ENCODE measurements at regions not wholly inside any gene's neighbourhood (a gene's known extent, or its start where the extent isn't known, plus 50 kb on each side); places are given as distances from the start of the nearest gene placed in this dataset.

DNA sequence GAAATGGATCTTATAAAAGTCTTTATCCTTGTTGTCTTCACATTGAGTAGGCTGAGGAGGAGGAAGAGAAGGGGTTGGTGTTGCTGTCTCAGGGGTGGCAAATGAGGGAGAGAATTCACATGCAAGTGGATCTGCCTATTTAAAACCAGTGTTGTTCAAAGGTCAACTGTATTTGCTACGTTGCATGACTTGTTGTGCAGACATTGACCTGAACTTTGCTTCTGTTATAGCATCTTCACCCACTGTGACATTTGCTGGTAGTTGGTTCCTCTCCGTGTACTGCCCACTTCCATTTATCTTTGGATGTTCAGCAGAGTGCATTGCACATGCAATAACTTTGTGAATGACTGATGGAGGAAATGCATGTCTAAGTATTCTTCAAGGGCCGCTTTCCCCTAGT is 228.6 kb upstream of the DPP10 start:
- Histone ChIP-seq H4K20me1 (ENCODE audit: insufficient read depth, low read length) (no peaks in the 10 kb centered on the region), H2AFZ (ENCODE audit: low read depth, low read length) (no peak overlapping the region), H3K79me2 (ENCODE audit: low read length) (no peaks in the 10 kb centered on the region), H3K9me3 (ENCODE audit: insufficient read depth, low read length) (no peaks in the 10 kb centered on the region), H3K27ac (ENCODE audit: low read length) (no peak overlapping the region), H3K4me3 (ENCODE audit: low read length) (no peak overlapping the region), H3K4me2 (ENCODE audit: low read length) (no peak overlapping the region), H3K4me1 (ENCODE audit: low read length) (no peaks in the 10 kb centered on the region), H3K36me3 (replicated peaks; ENCODE audit: low read depth, low read length) (no peaks in the 10 kb centered on the region), H3K27me3 (ENCODE audit: low read depth, low read length) (no peaks in the 10 kb centered on the region), H3K9ac (ENCODE audit: low read length) (no peak overlapping the region)
- no peak for TF ChIP-seq EZH2phosphoT487 (IDR thresholded peaks at IDR 0.05; ENCODE audit: low read depth)
- TF ChIP-seq, protein P1, sequence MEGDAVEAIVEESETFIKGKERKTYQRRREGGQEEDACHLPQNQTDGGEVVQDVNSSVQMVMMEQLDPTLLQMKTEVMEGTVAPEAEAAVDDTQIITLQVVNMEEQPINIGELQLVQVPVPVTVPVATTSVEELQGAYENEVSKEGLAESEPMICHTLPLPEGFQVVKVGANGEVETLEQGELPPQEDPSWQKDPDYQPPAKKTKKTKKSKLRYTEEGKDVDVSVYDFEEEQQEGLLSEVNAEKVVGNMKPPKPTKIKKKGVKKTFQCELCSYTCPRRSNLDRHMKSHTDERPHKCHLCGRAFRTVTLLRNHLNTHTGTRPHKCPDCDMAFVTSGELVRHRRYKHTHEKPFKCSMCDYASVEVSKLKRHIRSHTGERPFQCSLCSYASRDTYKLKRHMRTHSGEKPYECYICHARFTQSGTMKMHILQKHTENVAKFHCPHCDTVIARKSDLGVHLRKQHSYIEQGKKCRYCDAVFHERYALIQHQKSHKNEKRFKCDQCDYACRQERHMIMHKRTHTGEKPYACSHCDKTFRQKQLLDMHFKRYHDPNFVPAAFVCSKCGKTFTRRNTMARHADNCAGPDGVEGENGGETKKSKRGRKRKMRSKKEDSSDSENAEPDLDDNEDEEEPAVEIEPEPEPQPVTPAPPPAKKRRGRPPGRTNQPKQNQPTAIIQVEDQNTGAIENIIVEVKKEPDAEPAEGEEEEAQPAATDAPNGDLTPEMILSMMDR (IDR thresholded peaks at IDR 0.05; ENCODE audit: low read depth, low read length), result no peak

DNA sequence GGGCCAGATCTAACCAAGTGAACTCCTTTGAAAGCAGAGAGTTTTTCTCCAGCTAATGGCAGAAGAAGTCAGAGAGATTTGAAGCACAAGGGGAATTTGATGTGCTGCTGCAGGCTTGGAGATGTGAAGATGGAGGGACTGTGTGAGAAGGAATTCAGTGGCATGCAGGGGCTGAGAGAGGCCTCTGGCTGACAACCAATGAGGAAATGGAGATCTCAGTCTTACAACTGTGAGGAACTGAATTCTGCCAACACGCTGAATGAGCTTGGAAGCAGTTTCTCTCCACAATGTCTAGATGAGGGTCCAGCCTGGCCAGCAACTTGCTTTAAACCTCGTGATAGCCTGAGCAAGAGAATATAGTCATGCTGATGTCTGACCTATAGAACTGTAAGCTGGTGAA is 224.1 kb upstream of the DPP10 start:
- Histone ChIP-seq H3K4me3 (ENCODE audit: low read length) (no peak overlapping the region), H3K27ac (ENCODE audit: low read length) (no peak overlapping the region), H3K9ac (ENCODE audit: low read length) (no peak overlapping the region), H3K4me2 (ENCODE audit: low read length) (no peak overlapping the region), H3K9me3 (ENCODE audit: insufficient read depth, low read length) (no peaks in the 10 kb centered on the region), H3K36me3 (replicated peaks; ENCODE audit: low read depth, low read length) (no peaks in the 10 kb centered on the region), H3K79me2 (ENCODE audit: low read length) (no peaks in the 10 kb centered on the region), H3K27me3 (ENCODE audit: low read depth, low read length) (no peaks in the 10 kb centered on the region), H4K20me1 (ENCODE audit: insufficient read depth, low read length) (no peaks in the 10 kb centered on the region), H3K4me1 (ENCODE audit: low read length) (no peaks in the 10 kb centered on the region), H2AFZ (ENCODE audit: low read depth, low read length) (no peak overlapping the region)
- no peak for TF ChIP-seq EZH2phosphoT487 (IDR thresholded peaks at IDR 0.05; ENCODE audit: low read depth)
- TF ChIP-seq, protein P1 (IDR thresholded peaks at IDR 0.05; ENCODE audit: low read depth, low read length), result no peak

- Histone ChIP-seq H3K36me3 (replicated peaks; ENCODE audit: low read depth, low read length) (no peaks in the 10 kb centered on the region), H3K9me3 (ENCODE audit: insufficient read depth, low read length) (no peaks in the 10 kb centered on the region), H3K9ac (ENCODE audit: low read length) (no peak overlapping the region), H3K4me3 (ENCODE audit: low read length) (no peak overlapping the region), H3K4me2 (ENCODE audit: low read length) (no peak overlapping the region), H3K27me3 (ENCODE audit: low read depth, low read length) (no peaks in the 10 kb centered on the region), H4K20me1 (ENCODE audit: insufficient read depth, low read length) (no peaks in the 10 kb centered on the region), H2AFZ (ENCODE audit: low read depth, low read length) (no peak overlapping the region), H3K4me1 (ENCODE audit: low read length) (no peaks in the 10 kb centered on the region), H3K79me2 (ENCODE audit: low read length) (no peaks in the 10 kb centered on the region), H3K27ac (ENCODE audit: low read length) (no peak overlapping the region)
- no peak for TF ChIP-seq EZH2phosphoT487 (IDR thresholded peaks at IDR 0.05; ENCODE audit: low read depth)
- TF ChIP-seq, protein P1 (IDR thresholded peaks at IDR 0.05; ENCODE audit: low read depth, low read length), result no peak
Observed at GRCh38 chr2:114219456-114219855, 223.0 kb upstream of the DPP10 start.

- no peak for TF ChIP-seq EZH2phosphoT487 (IDR thresholded peaks at IDR 0.05; ENCODE audit: low read depth)
- TF ChIP-seq, protein P1 (IDR thresholded peaks at IDR 0.05; ENCODE audit: low read depth, low read length), result no peak
- Histone ChIP-seq H3K36me3 (replicated peaks; ENCODE audit: low read depth, low read length) (no peaks in the 10 kb centered on the region), H3K27me3 (ENCODE audit: low read depth, low read length) (no peaks in the 10 kb centered on the region), H3K4me3 (ENCODE audit: low read length) (no peak overlapping the region), H2AFZ (ENCODE audit: low read depth, low read length) (no peak overlapping the region), H3K4me2 (ENCODE audit: low read length) (no peak overlapping the region), H3K4me1 (ENCODE audit: low read length) (no peaks in the 10 kb centered on the region), H4K20me1 (ENCODE audit: insufficient read depth, low read length) (no peaks in the 10 kb centered on the region), H3K9me3 (ENCODE audit: insufficient read depth, low read length) (no peaks in the 10 kb centered on the region), H3K9ac (ENCODE audit: low read length) (no peak overlapping the region), H3K79me2 (ENCODE audit: low read length) (no peaks in the 10 kb centered on the region), H3K27ac (ENCODE audit: low read length) (no peak overlapping the region)
Observed at GRCh38 chr2:114222344-114222743, 220.1 kb upstream of the DPP10 start.

Data from OCI-LY3 (cell line).